Spleen (tissue), 7 donors: ENCODE measurements at regions not wholly inside any gene's neighbourhood (a gene's known extent, or its start where the extent isn't known, plus 50 kb on each side); places are given as distances from the start of the nearest gene placed in this dataset.

Experiments used
- CTCF ChIP-seq, 11 experiments: fragments of 200-600 bp in 7 of 11; fragments of 450-650 bp in 4 of 11; sonication (generic) in 4 of 11; IDR thresholded peaks in 8 of 11; conservative IDR thresholded peaks in 3 of 11; 1 replicate in 7 of 11; 2 replicates in 4 of 11; pipeline versions ENCODE4 v1.4.0 to v1.8.0; 2016 to 2021; ENCODE audit warnings: antibody characterized with exemption in 11 of 11, inconsistent platforms in 4 of 11, mild to moderate bottlenecking in 1 of 11
- POLR2A ChIP-seq, 3 donors: fragments of 450-650 bp; IDR thresholded peaks; one replicate each; pipeline ENCODE4 v1.5.1; 2017; ENCODE audit warnings: antibody characterized with exemption in 3 of 3, mild to moderate bottlenecking in 1 of 3
- POLR2AphosphoS5 ChIP-seq, 3 donors: sonication (generic); formaldehyde crosslinking; IDR thresholded peaks; one replicate each; pipeline ENCODE4 v1.5.1; 2017; ENCODE audit warnings: antibody characterized with exemption in 3 of 3
- donor health status: DM: no; HTN: no; CAD: no; lungs with moderate emphysema.
- donor health status: DM: no; HTN: no; CAD: no.
- donor health status: DM: no; HTN: no; CAD: no.

GRCh38 chr6:63392092-63392724 lies 72.4 kb upstream of the LGSN start:
- TF ChIP-seq CTCF (IDR thresholded peaks at IDR 0.05 in 8 of 11, conservative IDR thresholded peaks at IDR 0.05 in 3 of 11) (no peak), POLR2A (IDR thresholded peaks at IDR 0.05) (no peak), POLR2AphosphoS5 (IDR thresholded peaks at IDR 0.05) (no peak)
